SIG-M5 treated with dmso at 0.1 percent for 504 hours (cell line): ENCODE measurements at regions not wholly inside any gene's neighbourhood (a gene's known extent, or its start where the extent isn't known, plus 50 kb on each side); places are given as distances from the start of the nearest gene placed in this dataset.

Experiments used
- DNase-seq: peaks from one replicate; lab custom pipeline; 2025; ENCODE audit not compliant: unreplicated experiment; lab: John Stamatoyannopoulos, UW

DNA sequence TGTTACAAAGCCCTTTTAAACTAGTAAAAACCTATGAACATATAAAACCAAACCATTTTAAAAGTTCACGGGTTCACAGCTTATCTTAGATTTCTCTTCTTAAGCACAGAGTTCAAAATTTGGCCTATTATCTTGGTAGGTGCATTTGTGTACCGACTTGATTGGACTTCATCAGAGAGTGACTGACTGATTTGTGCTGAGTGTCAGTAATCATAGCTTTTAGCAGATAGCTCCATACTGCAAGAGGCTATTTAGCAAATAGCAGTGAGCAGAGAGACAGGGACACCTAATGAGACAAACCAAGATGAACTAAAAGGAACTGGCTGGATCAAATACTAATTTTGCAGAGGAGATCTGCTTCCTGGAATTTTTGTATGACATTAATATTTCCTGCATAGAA, 274.5 kb downstream of the PRR16 start:
- no peak for DNase-seq

DNA sequence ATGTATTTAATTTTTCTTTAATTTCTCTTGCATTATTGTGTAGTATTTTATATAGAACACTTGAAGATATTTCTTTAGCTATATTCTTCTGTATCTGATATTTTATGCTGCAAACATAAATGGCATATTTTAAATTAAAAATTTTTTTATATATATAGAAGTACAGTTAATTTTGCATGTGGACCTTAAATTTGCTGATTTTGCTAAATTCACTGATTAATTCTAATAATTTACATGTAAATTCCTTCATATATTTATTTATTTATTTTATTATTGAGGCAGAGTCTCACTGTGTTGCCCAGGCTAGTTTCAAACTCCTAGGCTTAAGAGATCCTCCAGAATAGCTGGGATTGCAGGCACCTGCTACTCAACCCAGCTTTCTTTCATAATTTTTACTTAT, 276.9 kb downstream of the PRR16 start:
- no peak for DNase-seq

DNA sequence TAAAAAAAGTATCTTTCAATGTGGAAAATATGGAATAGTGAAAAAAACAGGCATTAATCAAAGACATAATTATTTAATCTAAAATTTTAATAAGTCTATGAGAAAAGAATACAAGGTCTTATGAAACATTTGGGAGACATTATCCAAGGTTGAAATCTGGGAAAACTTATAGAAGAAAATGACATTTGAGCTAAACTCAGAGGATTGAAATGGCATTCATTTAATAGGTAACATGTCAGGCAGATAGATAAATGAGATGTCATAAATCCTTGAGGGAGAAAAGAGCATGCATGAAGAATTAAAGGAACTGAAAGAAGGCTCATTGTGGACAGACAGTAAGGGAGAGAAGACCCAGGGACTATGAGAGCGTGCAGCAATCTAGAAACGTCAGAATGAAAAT, 284.4 kb downstream of the PRR16 start:
- no peak for DNase-seq

- no peak for DNase-seq
Measured at GRCh38 chr5:120749737-120750136, 285.6 kb downstream of the PRR16 start.

DNA sequence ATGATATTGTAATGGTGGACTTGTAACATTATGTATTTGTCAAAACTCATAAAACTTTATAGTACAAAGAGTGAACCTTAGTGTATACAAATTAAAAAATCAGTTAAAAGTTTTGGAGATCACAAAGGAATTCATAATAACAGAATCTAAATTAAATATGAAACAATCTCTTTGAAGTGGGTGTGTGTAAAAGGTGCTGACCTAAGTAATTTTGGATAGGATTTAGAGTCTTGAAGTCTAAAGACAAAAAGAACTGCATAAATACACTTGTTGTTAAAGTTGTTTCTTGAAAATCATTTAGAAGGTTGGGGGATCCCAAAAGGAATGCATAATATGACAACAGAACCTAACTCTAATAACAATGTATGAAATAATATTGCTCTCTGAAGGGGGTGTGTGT, 295.5 kb downstream of the PRR16 start:
- no peak for DNase-seq

- no peak for DNase-seq
Measured at GRCh38 chr5:120761986-120762385, 297.9 kb downstream of the PRR16 start.

- no peak for DNase-seq
Measured at GRCh38 chr5:120765189-120765588, 301.1 kb downstream of the PRR16 start.

- peak; percentile 37 for DNase-seq
Measured at GRCh38 chr5:120767178-120767820, 303.2 kb downstream of the PRR16 start.

DNA sequence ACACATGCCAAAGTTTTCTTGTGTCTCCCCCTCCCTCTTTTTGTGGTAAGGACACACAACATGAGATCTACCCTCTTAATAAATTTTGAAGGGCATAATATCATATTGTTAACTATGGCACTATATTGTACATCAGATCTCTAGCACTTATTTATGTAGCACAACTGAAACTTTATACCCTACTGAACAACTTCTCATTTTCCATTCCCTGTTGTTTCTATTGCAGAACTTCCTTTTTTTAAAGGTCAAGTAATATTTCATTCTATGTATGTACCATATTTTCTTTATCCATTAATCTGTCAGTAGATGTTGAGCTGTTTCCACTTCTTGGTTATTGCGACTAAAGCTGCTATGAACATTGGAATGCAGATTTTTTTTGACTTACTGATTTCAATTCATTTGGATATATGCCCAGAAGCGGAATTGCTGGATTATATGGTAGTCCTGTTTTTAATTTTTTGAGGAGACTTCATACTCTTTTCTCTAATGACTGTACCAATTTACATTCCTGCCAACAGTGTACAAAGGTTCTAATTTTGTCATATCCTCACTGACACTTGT, 305.3 kb downstream of the PRR16 start:
- peak; percentile 32 for DNase-seq

- DNase-seq = no peak
Measured at GRCh38 chr5:120771202-120771601, 307.1 kb downstream of the PRR16 start.

DNA sequence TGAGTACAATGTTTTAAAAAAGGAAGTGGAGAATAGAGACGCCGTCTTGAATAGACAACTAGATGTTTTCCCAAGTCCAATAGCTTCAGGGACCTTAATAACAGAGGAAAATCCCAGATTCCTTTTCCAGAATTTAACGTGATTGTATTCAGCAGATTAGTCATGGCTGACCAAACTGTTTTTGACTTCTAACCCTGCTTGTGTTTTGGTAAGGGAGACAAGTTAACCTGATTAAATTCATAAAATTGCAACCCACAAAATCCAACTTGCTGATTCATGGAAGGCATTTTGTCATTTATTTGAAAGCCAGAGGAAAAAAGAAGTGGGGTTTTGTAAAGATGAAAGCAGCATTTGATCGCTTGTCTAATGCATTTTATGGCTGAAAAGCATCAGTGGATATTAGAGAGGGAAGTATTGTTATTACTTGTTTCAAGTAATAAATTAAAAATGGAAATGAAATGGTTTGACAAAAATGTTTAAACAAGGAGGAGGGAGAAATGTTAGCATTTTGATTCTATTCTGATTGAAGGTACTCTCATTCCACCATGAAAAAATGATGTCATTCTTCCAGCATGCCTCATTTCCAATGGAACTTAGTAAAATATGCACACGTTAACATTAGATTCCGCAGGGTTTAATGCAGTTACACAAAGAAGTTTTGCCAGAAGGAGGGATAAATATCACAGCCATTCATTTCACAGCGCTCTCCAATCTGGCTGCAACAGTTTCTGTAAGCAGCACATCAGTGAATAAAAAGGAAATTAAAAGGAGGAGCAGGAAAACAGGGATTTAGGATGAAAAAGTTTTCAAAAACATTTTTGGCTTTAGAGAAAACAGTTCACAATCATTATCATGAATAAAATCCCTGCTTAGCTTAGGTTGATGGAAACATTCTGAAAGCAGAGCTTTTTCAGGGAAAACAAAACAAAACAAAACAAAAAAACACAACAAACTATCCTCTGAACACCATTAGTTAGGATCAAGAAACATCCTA, 314.7 kb downstream of the PRR16 start:
- DNase-seq = no peak

DNA sequence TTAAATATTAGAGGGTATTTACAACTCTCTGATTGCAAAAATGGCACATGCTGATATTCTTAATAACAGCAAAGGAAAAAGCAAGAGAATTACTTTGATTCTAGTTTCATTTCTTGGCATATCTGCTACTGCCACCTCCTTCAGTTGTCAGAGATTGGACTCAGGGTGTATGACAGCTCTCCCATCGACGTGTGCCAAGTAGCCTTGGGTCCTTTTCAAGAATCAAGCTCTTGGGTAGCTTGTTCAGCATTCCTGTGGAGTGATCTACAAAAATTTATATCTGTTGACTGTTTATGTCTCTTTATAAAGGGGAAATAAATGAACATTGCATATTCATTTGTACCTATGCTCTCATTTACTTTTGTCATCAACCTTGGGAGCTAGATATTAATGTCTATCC, 315.6 kb downstream of the PRR16 start:
- no peak for DNase-seq

- no peak for DNase-seq
Measured at GRCh38 chr5:120788481-120788880, 324.4 kb downstream of the PRR16 start.

DNA sequence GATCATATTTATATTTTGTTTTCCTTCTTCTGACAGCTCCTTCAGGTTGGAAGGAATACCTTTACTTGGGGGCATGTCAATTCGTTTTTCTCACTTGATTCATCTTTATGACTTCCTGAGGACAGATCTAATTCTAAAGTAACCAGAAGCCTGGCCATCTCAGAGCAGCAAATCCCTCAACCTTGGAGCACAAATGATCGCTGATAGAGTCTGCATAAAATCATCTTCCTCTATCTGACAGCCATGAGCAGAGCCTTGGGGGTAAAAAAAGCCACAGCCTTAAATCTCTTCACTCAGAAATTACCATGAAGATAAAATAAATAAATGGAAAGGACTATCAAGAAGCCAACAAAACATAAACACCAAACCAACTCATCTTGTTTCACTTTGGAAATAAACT, 325.8 kb downstream of the PRR16 start:
- DNase-seq = no peak

- no peak for DNase-seq
Measured at GRCh38 chr5:120790339-120790738, 326.2 kb downstream of the PRR16 start.

DNA sequence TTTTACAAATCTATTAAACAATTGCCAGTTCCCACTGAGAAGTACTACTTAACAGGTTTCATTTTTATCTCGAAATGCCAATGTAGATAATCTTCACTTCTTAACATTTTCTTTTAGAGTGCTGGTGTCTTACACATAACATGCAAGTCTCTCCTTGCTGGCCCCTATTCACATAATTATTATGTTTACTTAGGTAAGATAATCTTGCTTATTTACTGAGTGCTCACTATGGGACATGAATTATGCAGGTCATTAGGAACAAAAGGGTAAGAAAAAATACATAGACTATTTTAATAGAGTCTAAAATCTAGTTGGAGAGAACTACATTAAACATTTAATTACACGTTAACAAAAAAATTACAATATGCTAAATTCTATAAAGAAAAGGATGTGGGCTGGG, 328.4 kb downstream of the PRR16 start:
- no peak for DNase-seq

GRCh38 chr5:120794121-120794520, 330.0 kb downstream of the PRR16 start:
- DNase-seq = no peak

DNA sequence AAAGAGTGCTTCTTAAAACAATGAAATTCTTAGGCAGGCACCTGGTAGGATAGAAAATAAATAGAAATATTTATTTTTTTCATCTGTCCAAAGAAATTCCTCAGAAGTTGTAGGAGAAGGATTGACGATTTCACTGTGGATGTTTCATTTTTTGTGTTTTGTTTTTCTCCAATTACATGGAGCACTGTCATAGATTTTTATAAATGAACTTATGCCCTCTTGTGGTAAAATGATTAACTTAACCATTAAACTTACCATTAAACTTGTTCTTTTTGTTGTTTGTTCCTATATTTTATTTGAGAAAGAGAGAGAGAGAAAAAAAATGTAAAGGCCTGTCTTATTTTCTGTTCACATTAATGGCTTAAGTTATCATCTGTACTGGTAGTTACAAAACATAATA, 339.2 kb downstream of the PRR16 start:
- peak; percentile 32 for DNase-seq

GRCh38 chr5:120805131-120805530, 341.0 kb downstream of the PRR16 start:
- DNase-seq = no peak

DNA sequence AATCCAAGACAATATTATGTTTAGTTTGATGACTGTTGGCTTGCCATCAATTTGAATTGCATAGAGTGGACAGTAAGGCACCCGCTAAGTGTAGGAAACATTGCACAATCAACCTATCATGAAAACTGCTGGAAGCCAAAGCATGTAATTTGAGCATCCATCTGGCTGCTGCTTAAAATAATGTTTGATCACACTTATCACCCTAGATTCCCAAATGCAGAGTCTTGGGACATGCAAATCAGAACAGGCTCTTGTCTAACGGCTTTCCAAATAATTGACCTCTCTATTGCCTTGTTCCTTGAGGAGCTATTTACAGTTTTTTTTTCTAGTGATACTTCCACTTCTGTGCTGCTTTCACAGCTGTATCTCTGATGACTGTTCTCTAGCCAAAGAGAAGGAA, 342.1 kb downstream of the PRR16 start:
- no peak for DNase-seq

GRCh38 chr5:120808135-120808534, 344.0 kb downstream of the PRR16 start:
- DNase-seq = no peak

DNA sequence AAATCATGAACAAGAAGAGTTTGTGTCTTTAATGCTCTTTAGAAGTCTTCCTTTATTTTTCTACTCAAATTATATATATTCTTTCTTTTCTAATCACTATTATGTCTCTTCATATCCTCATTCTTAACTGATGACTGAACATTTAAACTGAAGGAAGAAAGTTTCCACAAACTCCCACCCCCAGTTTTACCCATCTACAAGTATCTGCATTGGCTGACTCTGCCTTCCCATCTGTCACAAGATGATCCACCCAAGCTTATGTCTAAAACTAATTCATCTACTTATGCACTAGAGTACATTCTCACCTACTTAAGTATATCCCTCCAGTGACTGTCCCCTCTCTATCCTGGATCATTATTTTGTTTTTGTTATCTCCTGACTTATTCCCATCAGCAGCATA, 344.5 kb downstream of the PRR16 start:
- DNase-seq = no peak
